Activated T-helper 2 cell treated with anti-CD3 and anti-CD28 coated beads, Interferon-gamma antibody, Interleukin-2, Interleukin-4, amounts not matched to agents 10 μg/mL and 5 μg/mL and 100 μg/mL, durations not matched to agents 14 hours and 24 hours and 36 hours (primary cell): ENCODE measurements at regions not wholly inside any gene's neighbourhood (a gene's known extent, or its start where the extent isn't known, plus 50 kb on each side); places are given as distances from the start of the nearest gene placed in this dataset.

Experiments
- DNase-seq: peaks from one replicate; pipeline ENCODE4 v3.0.0; 2021; ENCODE audit warnings: low spot score
- H3K27ac Mint-ChIP-seq: one replicate; pipeline ENCODE4 v1.8.0; 2021; ENCODE audit warnings: mixed read lengths
- H3K27me3 Mint-ChIP-seq: one replicate; pipeline ENCODE4 v1.8.0; 2021; ENCODE audit warnings: low read depth, mixed read lengths
- H3K36me3 Mint-ChIP-seq: one replicate; pipeline ENCODE4 v1.8.0; 2021; ENCODE audit warnings: low read depth, mixed read lengths
- H3K4me1 Mint-ChIP-seq: one replicate; pipeline ENCODE4 v1.8.0; 2021; ENCODE audit warnings: low read depth, mixed read lengths
- H3K4me3 Mint-ChIP-seq: one replicate; pipeline ENCODE4 v1.8.0; 2021; ENCODE audit warnings: low read depth, mild to moderate bottlenecking, moderate library complexity, mixed read lengths
- H3K9me3 Mint-ChIP-seq: one replicate; pipeline ENCODE4 v1.8.0; 2021; ENCODE audit warnings: mixed read lengths
- intact Hi-C: fragments of 100-400 bp; cut with micrococcal nuclease; formaldehyde crosslinking; loops from one replicate; pipeline ENCODE4 v1.15.1; 2023

GRCh38 chr2:180174580-180174979 is 167.5 kb upstream of the CWC22 start:
- Mint-ChIP-seq H3K9me3 (peaks cover 9% of the 10 kb centered on the region), H3K36me3 (no peaks in the 10 kb centered on the region), H3K27ac (no peak overlapping the region), H3K27me3 (no peaks in the 10 kb centered on the region), H3K4me3 (no peak overlapping the region), H3K4me1 (no peaks in the 10 kb centered on the region)
- intact Hi-C loops, result no loop called here
- DNase-seq, result no peak

GRCh38 chr2:180169474-180169873 is 162.4 kb upstream of the CWC22 start:
- no peaks in the 10 kb centered on the region for H3K36me3 Mint-ChIP-seq
- no peaks in the 10 kb centered on the region for H3K27me3 Mint-ChIP-seq
- no peak for DNase-seq
- H3K4me3 Mint-ChIP-seq, result no peak overlapping the region
- H3K4me1 Mint-ChIP-seq, result no peaks in the 10 kb centered on the region
- no peak overlapping the region for H3K27ac Mint-ChIP-seq
- peaks cover 19% of the 10 kb centered on the region for H3K9me3 Mint-ChIP-seq
- intact Hi-C loops, result no loop called here

GRCh38 chr2:180161415-180161814 is 154.3 kb upstream of the CWC22 start:
- no peak for DNase-seq
- intact Hi-C loops, result no loop called here
- Mint-ChIP-seq H3K9me3 (no peaks in the 10 kb centered on the region), H3K4me1 (no peaks in the 10 kb centered on the region), H3K27ac (no peak overlapping the region), H3K4me3 (no peak overlapping the region), H3K27me3 (no peaks in the 10 kb centered on the region), H3K36me3 (no peaks in the 10 kb centered on the region)

- H3K4me3 Mint-ChIP-seq, result no peak overlapping the region
Measured at GRCh38 chr2:180159921-180160320, 152.8 kb upstream of the CWC22 start.

GRCh38 chr2:180158961-180159360 is 151.9 kb upstream of the CWC22 start:
- Mint-ChIP-seq H3K27me3 (no peaks in the 10 kb centered on the region), H3K27ac (no peak overlapping the region), H3K4me3 (no peak overlapping the region), H3K36me3 (no peaks in the 10 kb centered on the region), H3K4me1 (no peaks in the 10 kb centered on the region), H3K9me3 (no peaks in the 10 kb centered on the region)
- intact Hi-C loops, result no loop called here
- DNase-seq, result no peak

More at GRCh38 chr2:180159921-180160320, 152.8 kb upstream of the CWC22 start:
- H3K27ac Mint-ChIP-seq, result no peak overlapping the region
- no peaks in the 10 kb centered on the region for H3K4me1 Mint-ChIP-seq
- intact Hi-C loops, result no loop called here
- no peaks in the 10 kb centered on the region for H3K27me3 Mint-ChIP-seq
- no peaks in the 10 kb centered on the region for H3K36me3 Mint-ChIP-seq
- no peak for DNase-seq
- no peaks in the 10 kb centered on the region for H3K9me3 Mint-ChIP-seq

GRCh38 chr2:180156651-180157050 is 149.6 kb upstream of the CWC22 start:
- intact Hi-C loops, result no loop called here
- no peak overlapping the region for H3K27ac Mint-ChIP-seq
- no peaks in the 10 kb centered on the region for H3K36me3 Mint-ChIP-seq
- no peaks in the 10 kb centered on the region for H3K4me1 Mint-ChIP-seq
- DNase-seq, result no peak
- H3K9me3 Mint-ChIP-seq, result no peaks in the 10 kb centered on the region
- H3K4me3 Mint-ChIP-seq, result no peak overlapping the region
- H3K27me3 Mint-ChIP-seq, result no peaks in the 10 kb centered on the region

- no peak overlapping the region for H3K27ac Mint-ChIP-seq
- intact Hi-C loops, result no loop called here
- no peak for DNase-seq
- H3K4me1 Mint-ChIP-seq, result no peaks in the 10 kb centered on the region
- no peaks in the 10 kb centered on the region for H3K9me3 Mint-ChIP-seq
- H3K4me3 Mint-ChIP-seq, result no peak overlapping the region
- no peaks in the 10 kb centered on the region for H3K36me3 Mint-ChIP-seq
- H3K27me3 Mint-ChIP-seq, result no peaks in the 10 kb centered on the region
Measured at GRCh38 chr2:180150606-180151005, 143.5 kb upstream of the CWC22 start.

GRCh38 chr2:180146541-180146940 is 139.4 kb upstream of the CWC22 start:
- DNase-seq, result no peak
- intact Hi-C loops, result no loop called here
- H3K36me3 Mint-ChIP-seq, result no peaks in the 10 kb centered on the region
- no peaks in the 10 kb centered on the region for H3K4me1 Mint-ChIP-seq
- H3K9me3 Mint-ChIP-seq, result no peaks in the 10 kb centered on the region
- no peak overlapping the region for H3K4me3 Mint-ChIP-seq
- H3K27ac Mint-ChIP-seq, result no peak overlapping the region
- H3K27me3 Mint-ChIP-seq, result peaks cover 3% of the 10 kb centered on the region

- Mint-ChIP-seq H3K27ac (no peak overlapping the region), H3K36me3 (no peaks in the 10 kb centered on the region), H3K9me3 (no peaks in the 10 kb centered on the region), H3K4me3 (no peak overlapping the region), H3K4me1 (no peaks in the 10 kb centered on the region), H3K27me3 (peaks cover 3% of the 10 kb centered on the region)
- DNase-seq, result no peak
- intact Hi-C loops, result no loop called here
Measured at GRCh38 chr2:180146114-180146513, 139.0 kb upstream of the CWC22 start.

- no peaks in the 10 kb centered on the region for H3K36me3 Mint-ChIP-seq
Measured at GRCh38 chr2:180145163-180145562, 138.1 kb upstream of the CWC22 start.

GRCh38 chr2:180144338-180144813 is 137.3 kb upstream of the CWC22 start:
- no peak overlapping the region for H3K4me3 Mint-ChIP-seq
- intact Hi-C loops, result no loop called here
- no peaks in the 10 kb centered on the region for H3K4me1 Mint-ChIP-seq
- H3K9me3 Mint-ChIP-seq, result no peaks in the 10 kb centered on the region
- peaks cover 3% of the 10 kb centered on the region for H3K27me3 Mint-ChIP-seq
- no peaks in the 10 kb centered on the region for H3K36me3 Mint-ChIP-seq
- no peak for DNase-seq
- no peak overlapping the region for H3K27ac Mint-ChIP-seq

More at GRCh38 chr2:180145163-180145562, 138.1 kb upstream of the CWC22 start:
- Mint-ChIP-seq H3K27ac (no peak overlapping the region), H3K27me3 (peaks cover 3% of the 10 kb centered on the region), H3K4me3 (no peak overlapping the region), H3K4me1 (no peaks in the 10 kb centered on the region), H3K9me3 (no peaks in the 10 kb centered on the region)
- intact Hi-C loops, result no loop called here
- DNase-seq, result no peak

GRCh38 chr2:180143633-180144337 is 136.7 kb upstream of the CWC22 start:
- DNase-seq, result no peak
- intact Hi-C loops, result no loop called here
- no peaks in the 10 kb centered on the region for H3K9me3 Mint-ChIP-seq
- H3K4me1 Mint-ChIP-seq, result no peaks in the 10 kb centered on the region
- H3K36me3 Mint-ChIP-seq, result no peaks in the 10 kb centered on the region
- H3K27me3 Mint-ChIP-seq, result peaks cover 3% of the 10 kb centered on the region
- no peak overlapping the region for H3K4me3 Mint-ChIP-seq
- no peak overlapping the region for H3K27ac Mint-ChIP-seq

- Mint-ChIP-seq H3K4me1 (no peaks in the 10 kb centered on the region), H3K4me3 (no peak overlapping the region)
Measured at GRCh38 chr2:180141600-180141999, 134.5 kb upstream of the CWC22 start.

GRCh38 chr2:180133736-180134135 is 126.6 kb upstream of the CWC22 start:
- Mint-ChIP-seq H3K36me3 (no peaks in the 10 kb centered on the region), H3K27ac (no peak overlapping the region), H3K4me1 (no peaks in the 10 kb centered on the region), H3K27me3 (peaks cover 3% of the 10 kb centered on the region), H3K9me3 (no peaks in the 10 kb centered on the region), H3K4me3 (no peak overlapping the region)
- no peak for DNase-seq
- intact Hi-C loops, result no loop called here

More at GRCh38 chr2:180141600-180141999, 134.5 kb upstream of the CWC22 start:
- peaks cover 3% of the 10 kb centered on the region for H3K27me3 Mint-ChIP-seq
- no peak for DNase-seq
- no peaks in the 10 kb centered on the region for H3K36me3 Mint-ChIP-seq
- H3K27ac Mint-ChIP-seq, result no peak overlapping the region
- H3K9me3 Mint-ChIP-seq, result no peaks in the 10 kb centered on the region
- intact Hi-C loops, result no loop called here
